ENCODE measurements at regions not wholly inside any gene's neighbourhood (a gene's known extent, or its start where the extent isn't known, plus 50 kb on each side); places are given as distances from the start of the nearest gene placed in this dataset.

- TF ChIP-seq EZH2 (IDR thresholded peaks at IDR 0.05; ENCODE audit: borderline replicate concordance, insufficient read depth, low read depth, low read length, poor library complexity, severe bottlenecking) (no peak), CTCF (IDR thresholded peaks at IDR 0.05) (no peak)
- Histone ChIP-seq H3K9me3 (ENCODE audit: control extremely low read depth in 1 of 3, control insufficient read depth in 2 of 3, insufficient read depth in 1 of 3, low read length in 2 of 3) (no peaks in the 10 kb centered on the region), H3K27ac (ENCODE audit: low read length in 2 of 2) (no peak overlapping the region), H2AFZ (ENCODE audit: insufficient read depth, low read depth, low read length, poor library complexity, severe bottlenecking) (no peak overlapping the region), H3K79me2 (ENCODE audit: control insufficient read depth, insufficient read depth, low read length) (no peaks in the 10 kb centered on the region), H3K4me2 (replicated peaks; ENCODE audit: low read depth, low read length, poor library complexity, severe bottlenecking) (no peak overlapping the region), H3K27me3 (replicated peaks in 1 of 4; ENCODE audit: control extremely low read depth in 1 of 4, control insufficient read depth in 3 of 4, insufficient read depth in 4 of 4, low read length in 3 of 4) (no peaks in the 10 kb centered on the region), H3K36me3 (replicated peaks in 1 of 2; ENCODE audit: control extremely low read depth in 1 of 2, control insufficient read depth in 1 of 2, extremely low read depth in 1 of 2, insufficient read depth in 2 of 2, low read length in 1 of 2) (no peaks in the 10 kb centered on the region), H4K20me1 (ENCODE audit: control insufficient read depth, insufficient read depth, low read length, poor library complexity, severe bottlenecking) (no peaks in the 10 kb centered on the region), H3K9ac (ENCODE audit: low read length) (no peak overlapping the region), H3K4me3 (ENCODE audit: control extremely low read depth in 1 of 5, extremely low read depth in 1 of 5, insufficient read depth in 1 of 5, low read depth in 2 of 5, low read length in 4 of 5) (no peak overlapping the region), H3K4me1 (ENCODE audit: control insufficient read depth in 2 of 2, insufficient read depth in 2 of 2, low read length in 2 of 2) (no peaks in the 10 kb centered on the region)
- no peaks in the 10 kb centered on the region for H3K4me1 Mint-ChIP-seq
- DNase-seq (no peak), ATAC-seq (ENCODE audit: low read depth) (no peak)
- WGBS (ENCODE audit: insufficient coverage), result no CpG with 5 or more reads among the region's 1 CpG
- ChIA-PET CTCF (no interaction called here), POLR2A (no interaction called here)
- H3K4me3 Mint-ChIP-seq, result no peak overlapping the region
- intact Hi-C loops (cut with micrococcal nuclease), result no loop called here
- no peak overlapping the region for H3K27ac Mint-ChIP-seq
- no peaks in the 10 kb centered on the region for H3K9me3 Mint-ChIP-seq (ENCODE audit: insufficient read depth)
- no peaks in the 10 kb centered on the region for H3K27me3 Mint-ChIP-seq
These were observed 292.4 kb downstream of the PTBP2 start for GRCh38 chr1:97013941-97014340.

- no peaks in the 10 kb centered on the region for H3K27me3 ChIP-seq (replicated peaks in 1 of 4; ENCODE audit: control extremely low read depth in 1 of 4, control insufficient read depth in 3 of 4, insufficient read depth in 4 of 4, low read length in 3 of 4)
- H3K27ac Mint-ChIP-seq, result no peak overlapping the region
- no peaks in the 10 kb centered on the region for H3K4me1 ChIP-seq (ENCODE audit: control insufficient read depth in 2 of 2, insufficient read depth in 2 of 2, low read length in 2 of 2)
- no peak for TF ChIP-seq EZH2 (IDR thresholded peaks at IDR 0.05; ENCODE audit: borderline replicate concordance, insufficient read depth, low read depth, low read length, poor library complexity, severe bottlenecking)
- TF ChIP-seq CTCF (IDR thresholded peaks at IDR 0.05), result no peak
- DNase-seq (no peak), ATAC-seq (ENCODE audit: low read depth) (no peak)
- no peaks in the 10 kb centered on the region for H3K9me3 ChIP-seq (ENCODE audit: control extremely low read depth in 1 of 3, control insufficient read depth in 2 of 3, insufficient read depth in 1 of 3, low read length in 2 of 3)
- no peak overlapping the region for H3K4me3 ChIP-seq (ENCODE audit: control extremely low read depth in 1 of 5, extremely low read depth in 1 of 5, insufficient read depth in 1 of 5, low read depth in 2 of 5, low read length in 4 of 5)
- no peak overlapping the region for H2AFZ ChIP-seq (ENCODE audit: insufficient read depth, low read depth, low read length, poor library complexity, severe bottlenecking)
- H3K36me3 ChIP-seq (replicated peaks in 1 of 2; ENCODE audit: control extremely low read depth in 1 of 2, control insufficient read depth in 1 of 2, extremely low read depth in 1 of 2, insufficient read depth in 2 of 2, low read length in 1 of 2), result no peaks in the 10 kb centered on the region
- intact Hi-C loops (cut with micrococcal nuclease), result no loop called here
- H3K27ac ChIP-seq (ENCODE audit: low read length in 2 of 2), result no peak overlapping the region
- WGBS (ENCODE audit: insufficient coverage), result no CpG with 5 or more reads among the region's 1 CpG
- POLR2A ChIA-PET, result no interaction called here
- no peaks in the 10 kb centered on the region for H3K79me2 ChIP-seq (ENCODE audit: control insufficient read depth, insufficient read depth, low read length)
- peaks cover 2% of the 10 kb centered on the region for H3K27me3 Mint-ChIP-seq
- no peaks in the 10 kb centered on the region for H4K20me1 ChIP-seq (ENCODE audit: control insufficient read depth, insufficient read depth, low read length, poor library complexity, severe bottlenecking)
- H3K4me1 Mint-ChIP-seq, result no peaks in the 10 kb centered on the region
- no peak overlapping the region for H3K4me3 Mint-ChIP-seq
- CTCF ChIA-PET, result no interaction called here
- no peak overlapping the region for H3K9ac ChIP-seq (ENCODE audit: low read length)
- H3K4me2 ChIP-seq (replicated peaks; ENCODE audit: low read depth, low read length, poor library complexity, severe bottlenecking), result no peak overlapping the region
- H3K9me3 Mint-ChIP-seq (ENCODE audit: insufficient read depth), result no peaks in the 10 kb centered on the region
These were observed 292.8 kb downstream of the PTBP2 start for GRCh38 chr1:97014426-97014825.

All from B cell (primary cell).